Liver (tissue), 8 donors: ENCODE measurements at regions not wholly inside any gene's neighbourhood (a gene's known extent, or its start where the extent isn't known, plus 50 kb on each side); places are given as distances from the start of the nearest gene placed in this dataset.

Source experiments
- DNase-seq: peaks from one replicate; pipeline ENCODE4 v3.0.0-alpha.2; 2017; ENCODE audit warnings: low spot score
- H3K27ac ChIP-seq, 2 donors: one replicate each; pipeline ENCODE4 v1.7.0; 2013; ENCODE audit warnings: inconsistent platforms in 2 of 2, low read length in 2 of 2, control low read depth in 1 of 2, low read depth in 1 of 2, mild to moderate bottlenecking in 1 of 2
- H3K27me3 ChIP-seq, 4 donors: one replicate each; pipeline versions ENCODE4 v1.6.1 to v1.7.0; 2013; ENCODE audit warnings: low read length in 3 of 4, inconsistent platforms in 1 of 4, mild to moderate bottlenecking in 1 of 4, moderate library complexity in 1 of 4; ENCODE audit not compliant: control insufficient read depth in 4 of 4, insufficient read depth in 4 of 4
- H3K36me3 ChIP-seq, 4 donors: one replicate each; pipeline versions ENCODE4 v1.6.1 to v1.7.0; 2013; ENCODE audit warnings: low read length in 3 of 4, mild to moderate bottlenecking in 3 of 4, low read depth in 1 of 4, moderate library complexity in 1 of 4; ENCODE audit not compliant: control insufficient read depth in 4 of 4, insufficient read depth in 3 of 4
- H3K4me1 ChIP-seq, 4 donors: one replicate each; pipeline versions ENCODE4 v1.6.1 to v1.7.0; 2013; ENCODE audit warnings: low read length in 3 of 4, mild to moderate bottlenecking in 3 of 4, moderate library complexity in 1 of 4; ENCODE audit not compliant: control insufficient read depth in 4 of 4, insufficient read depth in 4 of 4
- H3K4me3 ChIP-seq, 3 donors: one replicate each; pipeline versions ENCODE4 v1.6.1 to v1.7.0; 2013; ENCODE audit warnings: low read length in 3 of 3, control low read depth in 1 of 3, low read depth in 1 of 3, mild to moderate bottlenecking in 1 of 3
- H3K9ac ChIP-seq, 2 donors: one replicate each; pipeline ENCODE4 v1.7.0; 2013; ENCODE audit warnings: low read length in 2 of 2, mild to moderate bottlenecking in 2 of 2, moderate library complexity in 2 of 2, control low read depth in 1 of 2, low read depth in 1 of 2
- H3K9me3 ChIP-seq, 4 donors: one replicate each; pipeline versions ENCODE4 v1.6.1 to v1.7.0; 2013; ENCODE audit warnings: low read length in 3 of 4; ENCODE audit not compliant: control insufficient read depth in 4 of 4
- EGR1 ChIP-seq, 2 donors: IDR thresholded peaks; 2 replicates each; pipeline ENCODE4 v1.6.1; 2016 to 2018; ENCODE audit warnings: antibody characterized with exemption in 2 of 2, low read depth in 2 of 2
- FOXA1 ChIP-seq: IDR thresholded peaks from 2 replicates; pipeline ENCODE4 v1.6.1; 2016; ENCODE audit warnings: antibody characterized with exemption
- FOXA2 ChIP-seq: IDR thresholded peaks from 2 replicates; pipeline ENCODE4 v1.6.1; 2016; ENCODE audit warnings: antibody characterized with exemption
- HNF4A ChIP-seq, 2 donors: conservative IDR thresholded peaks; 2 replicates each; pipeline ENCODE4 v1.6.1; 2016; ENCODE audit warnings: antibody characterized with exemption in 2 of 2, mild to moderate bottlenecking in 2 of 2
- HNF4G ChIP-seq: IDR thresholded peaks from 2 replicates; pipeline ENCODE4 v1.6.1; 2016; ENCODE audit warnings: antibody characterized with exemption
- JUND ChIP-seq, 2 donors: IDR thresholded peaks; 2 replicates each; pipeline ENCODE4 v1.6.1; 2016; ENCODE audit warnings: antibody characterized with exemption in 2 of 2
- NR2F2 ChIP-seq: IDR thresholded peaks from 2 replicates; pipeline ENCODE4 v1.6.1; 2016; ENCODE audit warnings: antibody characterized with exemption
- RAD21 ChIP-seq, 2 donors: IDR thresholded peaks; 2 replicates each; pipeline ENCODE4 v1.6.1; 2016; ENCODE audit warnings: antibody characterized with exemption in 2 of 2, mild to moderate bottlenecking in 2 of 2
- RXRA ChIP-seq, 2 donors: IDR thresholded peaks; 2 replicates each; pipeline ENCODE4 v1.6.1; 2017 to 2018; ENCODE audit warnings: antibody characterized with exemption in 2 of 2, mild to moderate bottlenecking in 1 of 2
- SP1 ChIP-seq: IDR thresholded peaks from 2 replicates; pipeline ENCODE4 v1.6.1; 2018; ENCODE audit warnings: antibody characterized with exemption, mild to moderate bottlenecking
- WGBS: extraction: QIAGEN DNeasy Blood & Tissue Kit; methylation state at CpG from one replicate; pipeline ENCODE4 v1.1.7; 2013; 5-methylcytosine and 5-hydroxymethylcytosine counted together
- TF ChIP-seq, protein P1 (sequence below): fragments of 150-350 bp; IDR thresholded peaks from 2 replicates; pipeline ENCODE4 v1.5.1; 2017; ENCODE audit warnings: improper control_type of control experiment, low read depth, low read length; ENCODE audit not compliant: missing input control
- TF ChIP-seq, protein P2 (sequence below): IDR thresholded peaks from 2 replicates; pipeline ENCODE4 v1.6.1; 2016; ENCODE audit warnings: antibody characterized with exemption
- TF ChIP-seq, protein P3 (sequence below): IDR thresholded peaks from 2 replicates; pipeline ENCODE4 v1.6.1; 2016; ENCODE audit warnings: antibody characterized with exemption
- TF ChIP-seq, protein P4 (sequence below): IDR thresholded peaks from 2 replicates; pipeline ENCODE4 v1.6.1; 2016; ENCODE audit warnings: antibody characterized with exemption
- TF ChIP-seq, protein P5 (sequence below): IDR thresholded peaks from 2 replicates; pipeline ENCODE4 v1.6.1; 2016; ENCODE audit warnings: antibody characterized with exemption, mild to moderate bottlenecking
- donor health status: healthy.
- donor health status: healthy.
- donor health status: healthy.
- donor health status: healthy.
- donor health status: healthy.

DNA sequence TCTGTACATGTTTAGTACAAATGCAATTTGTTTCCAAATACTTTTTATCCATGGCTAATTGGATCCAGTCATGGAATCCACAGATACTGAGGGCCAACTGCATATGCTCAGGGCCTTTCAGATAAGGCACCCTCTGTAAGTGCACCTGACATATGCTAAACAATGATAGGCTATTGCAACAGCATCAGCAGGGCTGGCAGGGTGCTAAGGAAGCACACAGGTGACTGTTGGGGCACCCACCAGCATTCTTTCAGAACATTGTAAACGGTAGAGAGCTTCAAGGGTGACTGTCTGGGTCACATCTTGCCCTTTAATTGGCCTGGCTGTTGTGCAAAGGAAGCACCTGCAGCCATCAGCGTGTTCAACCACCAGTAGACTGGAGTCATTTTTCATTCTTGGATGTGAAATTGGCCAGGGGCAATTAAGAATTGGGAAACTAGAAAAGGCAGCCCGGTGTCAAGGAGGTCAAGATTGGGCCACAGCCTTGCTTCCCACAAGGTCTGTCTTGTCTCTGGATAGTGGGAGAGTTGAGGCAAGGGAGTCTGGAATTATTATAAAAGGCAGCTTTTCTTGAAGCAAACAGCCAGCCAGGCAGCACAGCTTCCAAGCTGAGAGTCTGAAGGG lies 129.3 kb upstream of the RAI14 start (continued):
- no peak for TF ChIP-seq SP1

DNA sequence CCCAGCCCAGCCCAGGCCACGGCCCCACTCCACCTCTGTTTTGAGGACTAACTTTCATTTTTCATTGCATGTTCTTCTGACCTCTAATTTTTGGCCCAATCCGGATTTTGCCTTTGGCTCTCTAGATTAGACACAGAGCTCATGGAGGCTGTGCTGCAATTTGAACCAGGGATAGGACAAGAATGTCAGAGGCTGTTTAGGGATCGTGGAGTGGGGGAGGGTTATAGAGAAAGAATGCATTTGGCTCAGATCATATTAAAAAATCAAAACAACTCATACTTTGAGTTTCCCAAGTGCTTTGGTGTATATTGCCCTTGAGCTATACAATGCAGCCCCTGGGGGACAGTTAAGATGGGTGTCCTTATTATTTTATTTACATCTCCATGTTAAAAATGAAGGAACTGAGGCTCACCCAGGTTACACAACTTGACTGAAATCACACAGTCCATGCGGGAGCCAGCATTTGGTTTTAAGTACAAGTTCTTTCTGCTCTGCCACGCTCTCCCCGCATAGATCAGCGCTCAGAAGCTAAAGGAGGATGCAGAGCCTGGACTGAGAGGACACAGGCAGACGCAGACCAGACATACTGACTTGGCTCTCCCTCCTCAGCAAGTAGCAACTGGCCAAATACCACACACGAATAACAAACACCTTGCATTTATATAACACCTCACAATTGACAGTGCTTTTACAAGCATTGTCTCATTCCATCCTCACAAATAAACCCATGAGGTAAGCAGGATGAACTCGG lies 126.4 kb upstream of the RAI14 start:
- no peak overlapping the region for H3K9ac ChIP-seq
- no peaks in the 10 kb centered on the region for H3K9me3 ChIP-seq
- TF ChIP-seq JUND (IDR thresholded peaks at IDR 0.05) (no peak), HNF4A (conservative IDR thresholded peaks at IDR 0.05) (no peak), RAD21 (IDR thresholded peaks at IDR 0.05) (peak in 1 of 2 donors; percentile 16), HNF4G (no peak), SP1 (no peak), EGR1 (IDR thresholded peaks at IDR 0.05; ENCODE audit: low read depth in 2 of 2) (no peak), NR2F2 (peak; percentile 36), FOXA1 (no peak), FOXA2 (no peak), RXRA (IDR thresholded peaks at IDR 0.05) (peak in 1 of 2 donors; percentile 15)
- TF ChIP-seq, protein P1, sequence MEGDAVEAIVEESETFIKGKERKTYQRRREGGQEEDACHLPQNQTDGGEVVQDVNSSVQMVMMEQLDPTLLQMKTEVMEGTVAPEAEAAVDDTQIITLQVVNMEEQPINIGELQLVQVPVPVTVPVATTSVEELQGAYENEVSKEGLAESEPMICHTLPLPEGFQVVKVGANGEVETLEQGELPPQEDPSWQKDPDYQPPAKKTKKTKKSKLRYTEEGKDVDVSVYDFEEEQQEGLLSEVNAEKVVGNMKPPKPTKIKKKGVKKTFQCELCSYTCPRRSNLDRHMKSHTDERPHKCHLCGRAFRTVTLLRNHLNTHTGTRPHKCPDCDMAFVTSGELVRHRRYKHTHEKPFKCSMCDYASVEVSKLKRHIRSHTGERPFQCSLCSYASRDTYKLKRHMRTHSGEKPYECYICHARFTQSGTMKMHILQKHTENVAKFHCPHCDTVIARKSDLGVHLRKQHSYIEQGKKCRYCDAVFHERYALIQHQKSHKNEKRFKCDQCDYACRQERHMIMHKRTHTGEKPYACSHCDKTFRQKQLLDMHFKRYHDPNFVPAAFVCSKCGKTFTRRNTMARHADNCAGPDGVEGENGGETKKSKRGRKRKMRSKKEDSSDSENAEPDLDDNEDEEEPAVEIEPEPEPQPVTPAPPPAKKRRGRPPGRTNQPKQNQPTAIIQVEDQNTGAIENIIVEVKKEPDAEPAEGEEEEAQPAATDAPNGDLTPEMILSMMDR = no peak
- TF ChIP-seq, protein P2, sequence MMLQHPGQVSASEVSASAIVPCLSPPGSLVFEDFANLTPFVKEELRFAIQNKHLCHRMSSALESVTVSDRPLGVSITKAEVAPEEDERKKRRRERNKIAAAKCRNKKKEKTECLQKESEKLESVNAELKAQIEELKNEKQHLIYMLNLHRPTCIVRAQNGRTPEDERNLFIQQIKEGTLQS = no peak
- TF ChIP-seq, protein P3, sequence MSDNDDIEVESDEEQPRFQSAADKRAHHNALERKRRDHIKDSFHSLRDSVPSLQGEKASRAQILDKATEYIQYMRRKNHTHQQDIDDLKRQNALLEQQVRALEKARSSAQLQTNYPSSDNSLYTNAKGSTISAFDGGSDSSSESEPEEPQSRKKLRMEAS = no peak
- TF ChIP-seq, protein P4, sequence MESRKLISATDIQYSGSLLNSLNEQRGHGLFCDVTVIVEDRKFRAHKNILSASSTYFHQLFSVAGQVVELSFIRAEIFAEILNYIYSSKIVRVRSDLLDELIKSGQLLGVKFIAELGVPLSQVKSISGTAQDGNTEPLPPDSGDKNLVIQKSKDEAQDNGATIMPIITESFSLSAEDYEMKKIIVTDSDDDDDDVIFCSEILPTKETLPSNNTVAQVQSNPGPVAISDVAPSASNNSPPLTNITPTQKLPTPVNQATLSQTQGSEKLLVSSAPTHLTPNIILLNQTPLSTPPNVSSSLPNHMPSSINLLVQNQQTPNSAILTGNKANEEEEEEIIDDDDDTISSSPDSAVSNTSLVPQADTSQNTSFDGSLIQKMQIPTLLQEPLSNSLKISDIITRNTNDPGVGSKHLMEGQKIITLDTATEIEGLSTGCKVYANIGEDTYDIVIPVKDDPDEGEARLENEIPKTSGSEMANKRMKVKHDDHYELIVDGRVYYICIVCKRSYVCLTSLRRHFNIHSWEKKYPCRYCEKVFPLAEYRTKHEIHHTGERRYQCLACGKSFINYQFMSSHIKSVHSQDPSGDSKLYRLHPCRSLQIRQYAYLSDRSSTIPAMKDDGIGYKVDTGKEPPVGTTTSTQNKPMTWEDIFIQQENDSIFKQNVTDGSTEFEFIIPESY = no peak
- TF ChIP-seq, protein P5, sequence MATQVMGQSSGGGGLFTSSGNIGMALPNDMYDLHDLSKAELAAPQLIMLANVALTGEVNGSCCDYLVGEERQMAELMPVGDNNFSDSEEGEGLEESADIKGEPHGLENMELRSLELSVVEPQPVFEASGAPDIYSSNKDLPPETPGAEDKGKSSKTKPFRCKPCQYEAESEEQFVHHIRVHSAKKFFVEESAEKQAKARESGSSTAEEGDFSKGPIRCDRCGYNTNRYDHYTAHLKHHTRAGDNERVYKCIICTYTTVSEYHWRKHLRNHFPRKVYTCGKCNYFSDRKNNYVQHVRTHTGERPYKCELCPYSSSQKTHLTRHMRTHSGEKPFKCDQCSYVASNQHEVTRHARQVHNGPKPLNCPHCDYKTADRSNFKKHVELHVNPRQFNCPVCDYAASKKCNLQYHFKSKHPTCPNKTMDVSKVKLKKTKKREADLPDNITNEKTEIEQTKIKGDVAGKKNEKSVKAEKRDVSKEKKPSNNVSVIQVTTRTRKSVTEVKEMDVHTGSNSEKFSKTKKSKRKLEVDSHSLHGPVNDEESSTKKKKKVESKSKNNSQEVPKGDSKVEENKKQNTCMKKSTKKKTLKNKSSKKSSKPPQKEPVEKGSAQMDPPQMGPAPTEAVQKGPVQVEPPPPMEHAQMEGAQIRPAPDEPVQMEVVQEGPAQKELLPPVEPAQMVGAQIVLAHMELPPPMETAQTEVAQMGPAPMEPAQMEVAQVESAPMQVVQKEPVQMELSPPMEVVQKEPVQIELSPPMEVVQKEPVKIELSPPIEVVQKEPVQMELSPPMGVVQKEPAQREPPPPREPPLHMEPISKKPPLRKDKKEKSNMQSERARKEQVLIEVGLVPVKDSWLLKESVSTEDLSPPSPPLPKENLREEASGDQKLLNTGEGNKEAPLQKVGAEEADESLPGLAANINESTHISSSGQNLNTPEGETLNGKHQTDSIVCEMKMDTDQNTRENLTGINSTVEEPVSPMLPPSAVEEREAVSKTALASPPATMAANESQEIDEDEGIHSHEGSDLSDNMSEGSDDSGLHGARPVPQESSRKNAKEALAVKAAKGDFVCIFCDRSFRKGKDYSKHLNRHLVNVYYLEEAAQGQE = no peak
- no peaks in the 10 kb centered on the region for H3K27me3 ChIP-seq
- H3K4me3 ChIP-seq = no peak overlapping the region
- 85% methylated on average over 10 of the region's 10 CpGs for WGBS
- no peak overlapping the region for H3K27ac ChIP-seq
- peaks cover 0 to 6% (median 2%) of the 10 kb centered on the region in 4 donors for H3K4me1 ChIP-seq
- no peaks in the 10 kb centered on the region for H3K36me3 ChIP-seq
- no peak for DNase-seq
